RWPE1 (cell line): ENCODE measurements at regions not wholly inside any gene's neighbourhood (a gene's known extent, or its start where the extent isn't known, plus 50 kb on each side); places are given as distances from the start of the nearest gene placed in this dataset.

Experiments
- CTCF ChIA-PET: fragments of 350-600 bp; sonication (Branson Sonifier 250); formaldehyde crosslinking; extraction: SDS; loops from one replicate; lab custom pipeline; 2021; lab: Yijun Ruan, JAX
- POLR2A ChIA-PET: fragments of 400-600 bp; formaldehyde crosslinking; extraction: SDS; loops from one replicate; lab custom pipeline; 2020; ENCODE audit warnings: antibody characterized with exemption; ENCODE audit not compliant: low non-redundant PET; lab: Yijun Ruan, JAX
- DNase-seq: peaks from one replicate; pipeline ENCODE4 v3.0.0; 2012; ENCODE audit warnings: low spot score
- H3K27ac ChIP-seq: fragments of 450-650 bp; 2 replicates; pipeline ENCODE4 v1.5.1; 2017
- TF ChIP-seq, protein P1 (sequence below): fragments of 450-650 bp; conservative IDR thresholded peaks from 2 replicates; pipeline ENCODE4 v1.5.1; 2017; ENCODE audit warnings: low read depth, mild to moderate bottlenecking

DNA sequence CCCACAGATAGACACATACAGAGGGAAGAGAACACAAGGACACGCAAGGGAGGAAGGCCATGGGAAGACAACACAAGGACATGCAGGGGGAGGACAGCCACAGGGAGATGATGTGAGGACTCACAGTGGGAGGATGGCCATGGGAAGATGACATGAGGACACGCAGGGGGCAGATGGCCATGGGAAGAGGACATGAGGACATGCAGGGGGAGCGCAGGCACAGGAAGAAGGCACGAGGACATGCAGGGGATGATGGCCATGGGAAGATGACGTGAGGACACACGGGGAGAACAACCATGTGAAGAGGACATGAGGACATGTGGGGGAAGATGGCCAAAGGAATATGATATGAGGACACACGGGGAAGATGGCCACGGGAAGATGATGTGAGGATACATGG is 84.7 kb downstream of the UQCRFS1 start:
- POLR2A ChIA-PET: no interaction called here

DNA sequence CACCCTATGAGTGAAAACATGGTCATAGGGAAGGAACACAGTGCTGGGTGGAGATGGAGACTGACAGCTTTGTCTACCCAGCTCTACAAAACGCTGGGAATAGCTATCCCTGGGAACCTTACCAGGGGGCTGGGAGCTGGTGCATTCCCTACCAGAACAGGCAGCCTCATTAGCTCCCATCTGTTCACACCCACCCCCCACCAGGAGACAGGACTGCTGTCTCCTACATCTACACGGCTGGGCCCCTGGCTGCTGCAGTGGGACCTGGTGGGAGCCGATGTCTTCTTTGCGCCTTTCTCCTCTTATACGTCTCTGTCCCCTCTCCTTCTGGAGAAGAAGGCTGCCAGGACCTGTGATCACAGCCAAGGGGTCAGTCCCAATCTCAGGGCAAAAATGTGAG is 90.8 kb downstream of the UQCRFS1 start:
- CTCF ChIA-PET: no interaction called here
- no peak overlapping the region for H3K27ac ChIP-seq
- POLR2A ChIA-PET: no interaction called here
- DNase-seq: no peak
- TF ChIP-seq, protein P1, sequence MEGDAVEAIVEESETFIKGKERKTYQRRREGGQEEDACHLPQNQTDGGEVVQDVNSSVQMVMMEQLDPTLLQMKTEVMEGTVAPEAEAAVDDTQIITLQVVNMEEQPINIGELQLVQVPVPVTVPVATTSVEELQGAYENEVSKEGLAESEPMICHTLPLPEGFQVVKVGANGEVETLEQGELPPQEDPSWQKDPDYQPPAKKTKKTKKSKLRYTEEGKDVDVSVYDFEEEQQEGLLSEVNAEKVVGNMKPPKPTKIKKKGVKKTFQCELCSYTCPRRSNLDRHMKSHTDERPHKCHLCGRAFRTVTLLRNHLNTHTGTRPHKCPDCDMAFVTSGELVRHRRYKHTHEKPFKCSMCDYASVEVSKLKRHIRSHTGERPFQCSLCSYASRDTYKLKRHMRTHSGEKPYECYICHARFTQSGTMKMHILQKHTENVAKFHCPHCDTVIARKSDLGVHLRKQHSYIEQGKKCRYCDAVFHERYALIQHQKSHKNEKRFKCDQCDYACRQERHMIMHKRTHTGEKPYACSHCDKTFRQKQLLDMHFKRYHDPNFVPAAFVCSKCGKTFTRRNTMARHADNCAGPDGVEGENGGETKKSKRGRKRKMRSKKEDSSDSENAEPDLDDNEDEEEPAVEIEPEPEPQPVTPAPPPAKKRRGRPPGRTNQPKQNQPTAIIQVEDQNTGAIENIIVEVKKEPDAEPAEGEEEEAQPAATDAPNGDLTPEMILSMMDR: no peak

More for the DNA sequence above, 84.7 kb downstream of the UQCRFS1 start:
- CTCF ChIA-PET: no interaction called here
- TF ChIP-seq, protein P1: no peak
- H3K27ac ChIP-seq: no peak overlapping the region
- no peak for DNase-seq

DNA sequence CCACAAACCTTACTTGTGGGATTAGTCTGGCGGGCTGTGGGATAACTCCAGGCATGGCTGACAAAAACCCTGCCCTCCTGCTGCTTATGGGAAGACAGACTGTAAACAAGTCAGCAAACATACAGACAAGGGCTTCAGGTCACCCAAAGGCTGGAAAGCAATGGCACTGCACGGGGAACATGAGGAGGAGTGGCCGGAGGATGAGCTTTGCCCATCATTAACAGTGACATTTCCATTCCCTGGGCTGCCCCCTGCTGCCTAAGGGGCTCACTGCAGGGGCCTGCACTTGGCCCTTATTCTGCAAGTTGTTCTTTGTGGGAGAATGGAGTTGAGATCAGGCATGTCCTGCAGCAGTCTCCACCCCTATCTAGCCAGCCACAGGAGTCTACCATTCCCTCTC is 91.3 kb downstream of the UQCRFS1 start:
- no peak overlapping the region for H3K27ac ChIP-seq
- DNase-seq: no peak
- ChIA-PET POLR2A (no interaction called here), CTCF (interaction anchor here (0.6 to 1.1 kb wide), 4 partner anchors 22 to 131 kb away, joined by 3 to 5 read pairs (median 4); no protein-coding TSS in a partner anchor)
- TF ChIP-seq, protein P1: no peak

DNA sequence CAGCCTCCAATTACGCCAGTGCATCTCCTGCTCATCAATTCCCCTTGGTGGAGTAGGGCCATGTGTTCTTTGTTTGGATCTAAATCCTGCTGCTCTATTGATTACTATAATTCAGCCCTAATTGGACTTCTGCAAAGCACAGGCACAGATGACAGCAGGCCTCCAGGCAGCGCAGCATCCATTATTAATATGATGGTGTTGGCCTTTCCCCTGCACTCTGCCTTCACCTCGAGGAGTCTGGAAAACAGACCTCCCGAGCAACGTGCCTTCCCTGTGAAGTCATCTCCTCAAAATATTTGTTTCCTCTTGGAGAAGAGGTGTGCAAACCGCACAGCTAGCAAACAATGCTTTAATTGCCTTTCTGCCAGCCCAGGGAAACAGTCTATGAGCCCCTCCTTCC is 92.5 kb downstream of the UQCRFS1 start:
- POLR2A ChIA-PET: no interaction called here
- no peak overlapping the region for H3K27ac ChIP-seq
- TF ChIP-seq, protein P1: no peak
- no peak for DNase-seq
- CTCF ChIA-PET: interaction anchor here (0.8 kb wide), 1 partner anchor 143 kb away, joined by 3 read pairs; no protein-coding TSS in a partner anchor

GRCh38 chr19:29119590-29119989 is 93.4 kb downstream of the UQCRFS1 start:
- TF ChIP-seq, protein P1: no peak
- ChIA-PET CTCF (interaction anchor here (0.8 kb wide), 1 partner anchor 144 kb away, joined by 3 read pairs; no protein-coding TSS in a partner anchor), POLR2A (no interaction called here)
- H3K27ac ChIP-seq: no peak overlapping the region
- no peak for DNase-seq

GRCh38 chr19:29118389-29118788 is 94.6 kb downstream of the UQCRFS1 start:
- TF ChIP-seq, protein P1: no peak
- ChIA-PET POLR2A (no interaction called here), CTCF (no interaction called here)
- no peak for DNase-seq
- no peak overlapping the region for H3K27ac ChIP-seq

GRCh38 chr19:29117926-29118325 is 95.0 kb downstream of the UQCRFS1 start:
- ChIA-PET POLR2A (no interaction called here), CTCF (no interaction called here)
- TF ChIP-seq, protein P1: no peak
- no peak for DNase-seq
- H3K27ac ChIP-seq: no peak overlapping the region
